GM04503 (cell line): ENCODE measurements at regions not wholly inside any gene's neighbourhood (a gene's known extent, or its start where the extent isn't known, plus 50 kb on each side); places are given as distances from the start of the nearest gene placed in this dataset.
"Not testable (repeated sequence)": the region's sequence is repeated elsewhere in the genome, so short reads cannot be mapped to it uniquely, and the experiment has no call there.

Experiments used
- DNase-seq: peaks from one replicate; pipeline ENCODE4 v3.0.0-alpha.2; 2012; ENCODE audit warnings: low read depth

DNA sequence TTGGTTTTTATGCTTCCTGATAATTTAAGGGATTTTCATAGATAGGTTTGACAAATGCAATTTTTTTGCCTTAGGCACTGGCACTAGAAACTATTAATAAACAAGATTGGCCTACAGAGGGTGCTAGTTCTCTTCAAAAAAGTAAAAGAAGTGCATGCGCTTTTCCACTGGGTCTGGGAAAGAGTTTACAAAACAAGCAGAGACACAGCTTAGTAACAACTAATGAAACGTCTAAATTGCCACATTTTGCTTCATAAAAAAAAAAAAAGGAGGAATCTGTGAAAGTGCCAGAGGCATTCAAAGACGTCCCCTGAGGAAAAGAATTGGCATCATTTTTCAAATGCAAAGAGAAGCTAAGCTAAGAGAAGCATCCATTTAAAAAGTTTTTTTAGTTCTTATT is 58.3 kb upstream of the EEA1 start:
- DNase-seq, result peak; percentile 65

DNA sequence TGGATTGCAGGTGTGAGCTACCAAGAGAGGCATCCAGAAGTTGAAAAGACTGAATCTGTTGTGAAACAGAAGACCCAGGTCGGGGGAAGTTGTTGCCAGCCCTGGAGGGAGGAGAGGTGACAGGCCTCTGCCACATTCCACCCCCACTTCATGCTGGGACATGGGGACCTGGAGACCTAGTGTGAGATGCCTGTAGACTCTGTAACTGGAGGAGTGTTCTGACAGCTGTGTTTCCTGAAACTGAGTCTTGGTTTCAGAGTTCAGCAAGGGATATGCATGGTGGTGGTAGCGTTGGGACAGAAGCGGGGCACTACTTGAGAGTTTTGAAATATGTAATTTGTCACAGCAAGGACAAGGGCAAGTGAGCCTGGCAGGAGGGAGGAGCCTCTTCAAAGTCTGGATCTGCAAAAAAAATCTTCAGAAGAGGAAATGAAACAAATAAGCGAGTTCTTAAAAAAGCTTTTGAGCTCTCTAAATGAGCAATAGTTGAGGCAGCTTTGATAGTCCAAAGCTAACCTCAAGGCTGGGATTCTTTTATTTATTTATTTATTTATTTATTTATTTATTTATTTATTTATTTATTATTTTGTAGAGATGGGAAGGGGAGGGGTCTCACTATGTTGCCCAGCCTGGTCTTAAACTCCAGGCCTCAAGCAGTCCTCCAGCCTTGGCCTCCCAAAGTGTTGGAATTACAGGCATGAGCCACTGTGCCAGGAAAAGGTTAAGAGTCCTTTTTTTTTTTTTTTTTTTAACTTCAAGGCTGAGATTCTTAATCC is 58.9 kb upstream of the EEA1 start:
- DNase-seq, result no peak

DNA sequence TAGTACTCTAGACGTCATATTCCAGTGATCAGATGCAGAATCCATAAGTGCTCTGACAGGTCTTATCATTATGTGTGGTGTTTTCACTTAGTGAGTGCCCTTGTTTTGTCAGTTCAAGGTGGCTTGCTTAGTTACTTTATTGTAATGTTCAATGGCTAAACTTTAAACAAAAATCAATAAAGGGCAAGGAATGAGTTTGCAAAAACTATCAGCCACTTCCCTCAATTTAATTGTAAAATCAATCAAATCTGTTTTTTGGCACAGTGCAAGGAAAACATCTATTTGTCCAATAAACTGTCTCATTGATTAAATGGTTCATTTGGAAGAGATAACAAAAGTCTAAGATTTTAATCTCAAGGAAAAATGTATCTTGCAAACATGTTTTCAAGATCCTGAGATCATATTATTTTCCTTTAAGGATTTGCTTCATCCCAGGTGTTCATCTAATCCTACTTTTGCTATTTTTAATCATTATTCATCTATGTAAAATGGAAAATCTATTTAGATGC is 59.6 kb upstream of the EEA1 start:
- no peak for DNase-seq

DNA sequence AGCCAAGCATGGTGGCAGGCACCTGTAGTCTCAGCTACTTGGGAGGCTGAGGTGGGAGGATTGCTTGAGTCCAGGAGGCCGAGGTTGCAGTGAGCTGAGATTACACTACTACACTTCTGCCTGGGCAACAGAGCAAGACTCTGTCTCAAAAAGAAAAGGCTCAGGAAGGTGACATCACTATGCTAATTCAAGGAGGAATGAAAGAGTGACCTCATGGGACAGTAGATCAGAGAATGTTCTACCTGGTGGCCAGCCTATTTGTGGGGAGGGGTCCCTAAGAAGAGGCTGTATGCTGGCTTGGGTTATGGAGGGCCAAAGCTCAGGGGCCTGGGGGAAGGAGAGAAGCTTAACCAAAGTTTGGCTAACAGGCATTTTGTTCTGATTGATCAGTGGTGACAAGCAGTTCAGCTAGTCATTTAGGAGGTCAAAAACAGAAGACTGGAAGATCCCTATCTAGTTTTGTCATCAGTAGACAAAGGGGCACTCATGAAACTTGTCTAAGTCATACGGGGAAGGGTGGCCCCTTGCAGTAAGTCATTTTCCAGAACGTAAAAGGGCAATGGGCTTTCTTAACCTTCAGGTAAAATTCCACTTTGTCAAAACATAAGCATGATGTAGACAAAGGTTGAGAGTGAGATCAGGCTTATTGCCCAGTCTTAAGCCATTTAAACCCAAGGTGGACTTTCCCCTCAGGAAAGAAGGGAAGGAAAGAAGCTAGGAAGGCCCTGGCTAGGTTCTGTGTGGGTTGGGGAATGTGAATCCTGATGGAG is 60.8 kb upstream of the EEA1 start:
- no peak for DNase-seq

DNA sequence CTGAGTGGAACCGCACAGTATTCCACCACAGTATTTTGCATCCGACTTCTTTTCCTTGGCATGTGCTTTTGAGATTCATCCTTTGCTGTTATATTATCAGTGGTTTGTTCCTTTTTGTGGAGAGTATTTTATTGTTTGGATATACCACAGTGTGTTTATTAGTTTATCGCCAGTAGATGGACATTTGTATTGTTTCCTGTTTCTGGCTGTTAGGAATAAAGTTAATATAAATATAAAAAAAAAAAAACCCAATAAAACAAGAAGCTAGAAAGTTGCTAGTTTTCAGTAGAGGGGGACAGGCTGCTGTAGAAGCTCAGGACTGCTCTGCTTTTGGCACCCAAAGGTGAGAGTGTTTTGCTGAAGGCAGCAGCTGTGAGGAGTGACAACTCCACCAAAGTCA is 62.0 kb upstream of the EEA1 start:
- DNase-seq, result no peak

DNA sequence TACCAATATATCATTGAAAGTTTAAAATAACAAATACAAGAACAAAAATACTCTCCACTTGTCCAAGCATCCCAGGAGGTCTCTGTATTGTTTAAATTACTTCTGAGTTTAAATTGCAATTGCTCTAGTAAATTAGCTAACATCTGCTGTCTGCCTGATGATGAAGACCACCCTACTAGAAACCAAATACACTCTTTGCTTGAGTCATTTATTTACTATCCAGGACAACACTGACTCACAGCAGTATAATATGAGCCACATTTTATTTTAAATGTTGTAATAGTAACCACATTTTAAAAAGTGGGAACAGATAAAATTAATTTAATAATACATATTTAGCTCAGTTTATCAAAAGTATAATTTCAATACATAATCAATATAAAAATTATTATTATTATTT is 62.9 kb upstream of the EEA1 start:
- DNase-seq, result no peak

DNA sequence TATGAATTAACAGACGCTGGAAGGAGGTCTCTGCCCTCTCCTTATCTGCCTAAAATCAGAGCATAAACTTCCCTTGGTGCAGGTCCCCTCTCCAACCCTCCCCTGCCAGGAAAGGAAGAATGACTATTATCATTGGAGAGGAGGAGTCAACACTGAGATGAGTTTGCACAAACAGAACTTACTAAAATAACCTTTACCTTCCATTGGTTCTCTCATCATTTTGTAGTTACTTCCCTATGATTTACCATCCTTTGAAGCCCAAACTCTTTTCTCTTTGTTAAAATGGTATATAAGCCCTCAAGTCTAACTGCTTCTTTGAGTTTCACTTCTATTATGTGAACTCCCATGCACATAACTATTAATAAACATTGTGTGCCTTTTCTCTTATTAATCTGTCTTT is 64.2 kb upstream of the EEA1 start:
- DNase-seq, result no peak

DNA sequence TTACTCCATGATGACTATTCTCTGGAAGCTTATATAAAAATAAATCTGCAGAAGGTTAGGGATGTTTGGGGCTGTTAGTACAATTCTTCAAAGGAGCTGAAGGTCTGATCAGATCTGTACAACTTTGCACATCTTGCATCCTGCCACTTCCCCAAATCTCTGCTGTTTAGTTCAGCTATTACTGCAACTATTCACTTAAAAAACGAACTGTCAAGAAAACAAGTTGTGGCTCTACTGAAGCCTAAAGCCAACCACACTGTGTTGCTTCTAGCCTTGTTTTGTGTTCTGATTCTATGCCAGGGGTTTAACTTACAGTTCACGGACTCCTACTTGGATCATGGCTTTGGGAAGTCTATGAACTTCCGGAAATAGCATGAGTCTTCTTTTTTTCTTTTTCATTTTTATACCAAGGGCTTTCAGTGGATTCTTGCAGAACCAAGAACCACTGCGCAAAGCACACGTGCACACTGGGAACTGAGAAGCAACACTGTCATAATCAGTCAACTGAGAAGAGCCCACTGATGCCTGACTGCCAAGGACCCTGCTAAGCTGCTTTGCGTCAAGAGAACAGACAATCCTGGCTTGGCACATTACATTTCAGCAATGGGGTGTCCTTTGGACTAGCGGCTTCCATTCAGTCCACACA is 66.3 kb upstream of the EEA1 start:
- DNase-seq, result no peak

DNA sequence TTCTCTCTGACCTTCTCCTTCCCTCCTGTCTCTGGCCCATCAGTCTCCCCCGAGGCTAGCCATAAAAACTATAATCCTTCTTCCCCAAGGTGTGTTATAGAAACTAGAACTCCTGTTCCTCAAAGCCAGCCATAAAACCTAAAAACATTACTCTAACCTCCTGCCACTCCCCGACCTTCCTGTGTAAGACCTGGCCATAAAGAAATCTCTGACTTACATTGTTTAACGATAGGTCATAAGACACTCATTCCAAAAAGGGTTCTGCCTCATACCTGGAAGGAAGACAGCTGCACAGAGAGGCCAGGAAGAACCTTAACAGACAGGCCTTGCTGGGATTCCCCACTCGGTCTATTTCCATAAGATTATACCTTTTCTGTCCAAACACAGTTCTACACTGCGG is 70.9 kb upstream of the EEA1 start:
- DNase-seq, result no peak

DNA sequence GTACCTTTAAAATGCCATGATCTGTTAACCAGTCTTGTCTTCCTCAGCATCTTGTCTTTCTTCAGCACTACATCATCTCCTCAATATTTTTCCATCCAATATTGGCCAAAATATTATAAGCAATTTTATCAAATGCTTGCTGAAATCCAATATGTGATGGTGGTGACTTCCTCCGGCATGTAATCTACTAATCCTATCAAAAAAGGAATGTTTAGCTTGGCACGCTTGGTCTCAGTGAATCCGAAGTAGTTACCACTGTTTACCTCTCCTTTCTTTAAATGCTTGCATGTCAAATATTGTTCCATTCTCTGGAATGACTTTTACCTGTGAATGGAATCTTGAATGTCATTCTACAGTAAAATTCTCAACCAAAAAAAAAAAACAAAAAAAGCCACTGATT is 72.3 kb upstream of the EEA1 start:
- DNase-seq, result no peak

DNA sequence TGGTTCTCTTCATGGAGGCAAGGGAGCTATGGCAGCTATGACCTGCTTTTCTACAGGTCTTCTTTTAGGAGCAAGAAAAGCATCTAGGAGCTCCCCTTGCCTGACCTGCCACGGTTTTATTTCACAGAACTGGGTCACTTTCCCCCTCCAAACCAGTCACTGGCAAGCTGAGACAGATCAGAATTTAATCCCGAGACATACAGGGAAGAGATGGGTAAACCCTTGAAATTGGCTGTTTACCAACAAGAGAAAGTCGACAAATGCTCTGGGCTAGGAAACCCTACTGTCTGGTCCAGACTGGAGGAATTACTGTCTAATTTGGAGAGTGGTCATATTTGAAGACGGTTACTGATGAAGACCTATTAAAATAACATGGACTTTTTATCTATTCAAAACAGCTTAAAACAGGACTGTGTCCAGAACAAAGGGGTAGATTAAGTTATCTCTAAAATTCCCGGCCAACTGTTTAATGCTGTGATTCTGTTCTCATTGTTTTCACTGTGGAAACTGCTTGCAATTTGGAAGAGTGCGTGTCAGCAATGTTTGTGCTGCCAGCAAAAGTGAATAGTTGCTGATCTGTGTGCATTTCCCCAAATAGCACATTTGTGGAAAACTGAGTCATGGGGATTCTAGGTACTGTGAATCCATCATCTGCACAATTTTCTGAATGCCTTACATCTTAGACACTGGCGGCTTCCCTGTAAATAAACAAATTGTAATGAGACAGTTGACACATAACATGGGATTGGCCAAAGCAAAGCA is 73.4 kb upstream of the EEA1 start:
- peak; percentile 96 for DNase-seq

DNA sequence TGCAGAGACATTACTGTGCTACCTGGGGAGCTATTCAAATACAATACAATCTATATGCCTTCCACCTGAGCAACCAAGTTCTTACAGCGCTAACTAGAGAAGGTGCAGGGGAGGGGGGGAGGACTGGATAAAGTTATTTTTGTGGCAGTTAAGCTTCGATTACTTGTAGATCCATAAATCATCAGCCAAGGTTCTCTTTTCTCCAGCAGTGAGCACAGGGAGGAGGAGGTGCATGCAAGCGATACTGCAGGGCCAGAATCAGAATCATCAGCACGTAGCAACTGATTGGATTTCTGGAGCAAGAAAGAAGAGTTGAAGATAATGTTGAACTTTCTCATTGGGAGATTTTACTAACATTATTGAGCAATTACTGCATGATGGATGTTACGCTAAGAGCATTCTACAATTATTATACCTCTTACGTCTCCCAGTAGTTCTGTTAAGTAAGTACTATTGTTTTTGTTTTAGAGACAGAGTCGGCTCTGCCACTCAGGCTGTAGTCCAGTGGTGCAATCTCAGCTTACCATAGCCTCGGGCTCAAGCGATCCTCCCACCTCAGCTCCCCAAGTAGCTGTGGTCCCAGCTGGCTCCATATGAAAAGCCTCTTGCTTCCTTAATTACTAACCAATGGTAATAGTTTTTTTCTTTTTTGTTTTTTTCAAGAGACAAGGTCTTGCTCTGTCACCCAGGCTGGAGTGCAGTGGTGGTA is 74.6 kb upstream of the EEA1 start:
- DNase-seq, result no peak

DNA sequence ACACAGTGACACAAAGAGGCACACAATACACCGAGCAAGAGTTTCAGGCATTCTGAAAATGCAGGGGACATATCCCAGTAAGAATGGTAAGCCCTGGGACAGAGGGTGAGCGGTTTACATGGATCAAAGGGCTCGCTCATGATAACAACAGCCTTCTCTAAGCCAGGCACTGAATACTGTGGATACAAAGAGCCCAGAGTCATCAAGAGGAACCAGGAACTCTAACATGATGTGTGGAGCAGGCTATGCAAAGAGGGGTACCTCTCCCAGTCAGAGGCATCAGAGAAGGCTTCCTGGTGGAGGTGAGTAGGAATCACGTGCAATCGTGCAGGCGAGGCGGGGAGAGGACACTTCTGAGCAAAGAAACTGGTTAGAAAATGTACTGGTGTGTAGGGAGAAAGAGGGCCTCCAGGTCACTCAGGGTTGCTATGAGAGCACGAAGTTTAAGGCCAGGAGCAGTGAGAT is 76.9 kb upstream of the EEA1 start:
- DNase-seq, result no peak

DNA sequence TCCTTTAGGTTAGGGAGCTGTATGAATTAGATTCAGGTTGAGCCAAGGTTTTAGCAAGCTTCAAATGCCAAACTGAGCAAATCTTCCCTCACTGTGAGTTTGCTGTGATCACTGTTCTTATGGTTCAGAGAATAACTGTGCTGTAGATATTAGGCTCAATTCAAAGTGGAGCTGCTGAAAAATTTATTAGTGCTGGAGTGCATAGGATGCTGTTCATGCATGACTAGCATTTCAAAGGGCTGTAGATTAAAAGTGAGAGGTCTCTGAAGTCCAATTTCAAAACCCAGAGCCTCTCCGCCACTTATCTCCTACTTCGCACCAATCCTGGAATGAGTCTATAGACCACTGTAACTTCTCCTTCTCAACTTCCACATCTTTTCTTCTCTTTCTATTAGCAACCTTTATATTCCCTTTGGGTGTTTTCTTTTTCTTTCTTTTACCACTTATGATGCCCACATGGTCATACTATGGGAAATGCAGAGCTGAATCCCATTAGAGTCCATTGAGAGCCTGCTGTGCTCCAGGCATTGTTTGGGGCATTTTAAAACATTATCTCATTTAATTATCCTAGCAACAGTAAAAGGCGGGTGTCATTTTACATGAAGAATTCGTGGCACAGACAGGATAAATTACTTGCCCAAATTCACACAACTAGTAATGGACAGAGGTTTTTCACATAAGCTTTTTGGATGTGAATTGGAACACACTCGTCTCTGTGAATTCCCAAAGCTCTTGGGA is 77.5 kb upstream of the EEA1 start:
- DNase-seq, result no peak

DNA sequence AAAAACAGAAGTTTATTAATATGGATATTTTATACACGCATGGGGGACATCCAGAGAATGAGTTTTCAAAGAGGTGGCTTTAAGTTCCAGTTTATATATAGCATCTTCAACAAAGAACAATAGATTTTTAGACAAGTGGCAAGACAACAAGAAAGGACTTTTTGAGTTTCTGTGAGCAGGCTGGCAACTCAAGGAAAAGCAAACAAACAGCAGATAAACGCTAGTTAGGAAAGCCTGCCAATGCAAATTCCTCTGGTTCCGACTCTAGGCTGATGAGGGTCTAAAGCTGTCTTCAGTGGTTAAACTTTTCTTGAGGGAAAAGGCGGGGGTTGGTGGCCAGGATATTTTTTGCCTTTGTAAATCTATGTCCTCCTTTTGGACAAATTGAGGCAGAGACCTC is 78.4 kb upstream of the EEA1 start:
- no peak for DNase-seq

DNA sequence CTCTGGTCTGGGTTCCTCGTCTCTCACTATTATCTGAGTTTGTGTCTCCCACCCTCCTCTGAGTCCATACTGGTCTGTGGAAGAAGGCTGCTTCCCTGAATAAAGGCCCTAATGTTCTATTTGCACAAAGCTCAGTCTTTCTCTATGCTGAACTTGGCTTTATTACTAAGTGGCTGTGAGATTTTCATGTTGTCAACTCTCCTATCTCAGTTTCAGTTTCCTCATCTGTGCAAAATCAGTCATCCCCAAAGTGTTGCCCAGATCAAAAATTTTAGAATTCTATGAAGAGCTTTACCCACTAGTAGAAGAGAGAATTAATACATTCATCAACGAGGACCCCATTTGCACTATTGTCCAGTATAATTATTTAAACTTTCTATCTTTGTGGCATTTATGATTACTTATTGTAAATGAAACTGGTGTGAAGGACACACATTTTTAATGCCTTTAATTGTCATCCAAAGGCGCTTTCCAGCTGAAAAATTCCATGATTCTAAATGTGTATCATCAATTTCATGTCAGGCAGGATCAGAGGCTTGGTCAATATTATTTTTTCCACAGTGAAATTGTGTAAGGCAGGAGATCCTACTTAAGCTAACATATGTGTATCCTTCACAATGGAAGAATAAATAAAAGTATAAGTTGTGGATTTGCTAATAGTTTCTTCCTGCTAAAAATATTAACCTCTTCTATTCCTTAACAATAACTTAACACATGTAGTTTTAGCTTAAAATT is 79.1 kb upstream of the EEA1 start:
- no peak for DNase-seq

DNA sequence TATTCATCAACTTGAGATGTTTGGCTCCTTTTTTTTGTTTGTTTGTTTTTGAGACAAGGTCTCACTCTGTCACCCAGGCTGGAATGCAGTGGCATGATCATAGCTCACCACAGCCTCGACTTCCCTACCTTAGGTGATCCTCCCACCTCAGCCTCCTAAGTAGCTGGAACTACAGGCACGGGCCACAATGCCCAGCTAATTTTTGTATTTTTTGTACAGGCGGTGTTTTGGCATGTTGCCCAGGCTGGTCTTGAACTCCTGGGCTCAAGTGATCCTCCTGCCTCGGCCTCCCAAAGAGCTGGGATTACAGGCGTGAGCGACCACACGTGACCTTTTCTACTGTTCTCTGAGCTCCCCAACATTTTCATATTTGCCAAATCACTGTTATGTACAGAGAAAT is 79.8 kb upstream of the EEA1 start:
- DNase-seq, result not testable (repeated sequence)

DNA sequence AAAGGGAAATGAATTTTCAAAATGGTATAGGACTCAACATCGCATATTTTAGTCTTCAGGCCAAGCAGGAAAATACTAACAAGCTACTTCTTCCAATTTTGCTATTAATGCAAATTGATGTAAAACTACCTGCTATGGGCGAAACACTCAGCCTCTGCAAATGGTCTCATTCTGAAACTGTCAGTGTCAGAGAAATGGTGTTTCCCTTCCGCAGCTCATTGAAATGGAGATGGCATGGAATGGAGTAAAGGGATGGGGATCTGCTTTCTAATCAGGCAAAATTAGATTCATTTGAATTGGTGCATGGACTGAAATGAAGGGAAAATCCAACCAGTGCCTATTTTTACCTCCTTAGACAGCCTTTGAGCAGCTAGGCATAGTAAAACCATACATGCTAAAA is 80.4 kb upstream of the EEA1 start:
- no peak for DNase-seq

DNA sequence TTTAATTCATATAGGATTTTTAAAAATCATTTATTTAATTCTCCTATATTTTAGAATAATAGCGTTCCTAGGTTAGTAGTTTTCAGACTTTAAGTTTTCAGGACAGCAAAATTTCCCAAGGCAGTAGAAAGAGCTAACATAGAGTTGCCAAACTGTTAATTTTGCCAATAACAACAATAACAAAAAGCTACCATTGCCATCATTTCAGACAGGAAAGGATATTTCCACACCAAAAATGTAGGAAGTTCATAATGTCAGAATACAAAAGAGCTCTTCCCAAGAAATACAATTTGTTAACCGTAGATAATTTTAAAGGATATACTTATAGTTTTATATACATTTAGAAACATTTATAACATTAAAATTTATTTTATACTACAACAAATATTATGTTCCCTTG is 81.4 kb upstream of the EEA1 start:
- DNase-seq, result no peak

DNA sequence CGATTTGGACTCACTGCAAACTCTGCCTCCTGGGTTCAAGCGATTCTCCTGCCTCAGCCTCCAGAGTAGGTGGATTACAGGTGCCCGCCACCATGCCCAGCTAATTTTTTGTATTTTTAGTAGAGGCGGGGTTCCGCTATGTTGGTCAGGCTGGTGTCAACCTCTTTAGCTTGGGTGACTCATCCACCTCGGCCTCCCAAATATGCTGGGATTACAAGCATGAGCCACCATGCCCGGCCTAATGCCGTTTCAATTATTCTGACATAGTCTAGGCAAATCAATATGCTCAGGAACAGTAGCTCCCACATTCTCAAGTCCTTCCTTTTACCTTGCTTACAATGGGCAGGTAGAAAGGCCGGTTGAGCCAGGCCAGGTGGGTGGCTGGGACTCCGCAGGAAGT is 82.0 kb upstream of the EEA1 start:
- no peak for DNase-seq
